CD4-positive, alpha-beta T cell treated with Interferon alpha-2 for 1 hour (primary cell): ENCODE measurements at regions not wholly inside any gene's neighbourhood (a gene's known extent, or its start where the extent isn't known, plus 50 kb on each side); places are given as distances from the start of the nearest gene placed in this dataset.

ENCODE experiments used
- DNase-seq, 2 donors: peaks; one replicate each; pipeline ENCODE4 v3.0.0-alpha.2; 2020 to 2022

DNA sequence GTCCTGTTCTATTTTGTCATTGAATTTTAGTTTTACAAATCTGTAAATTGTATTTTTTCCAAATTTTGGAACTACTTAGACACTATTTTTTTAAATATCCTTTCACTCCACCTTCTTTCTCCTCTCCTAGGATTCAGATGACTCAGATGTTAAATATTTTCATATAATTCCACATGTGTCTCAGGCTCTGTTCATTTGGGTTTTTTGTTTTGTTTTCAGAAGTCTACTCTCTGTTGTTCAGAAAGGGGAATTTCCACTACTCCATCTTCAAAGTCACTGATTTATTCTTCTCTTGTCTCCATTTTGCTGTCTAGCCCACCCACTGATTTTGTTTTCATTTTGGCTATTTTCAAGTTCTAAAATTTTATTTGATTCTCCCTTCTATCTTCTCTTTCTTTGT lies 264.0 kb upstream of the SLIT2 start:
- DNase-seq: no peak

DNA sequence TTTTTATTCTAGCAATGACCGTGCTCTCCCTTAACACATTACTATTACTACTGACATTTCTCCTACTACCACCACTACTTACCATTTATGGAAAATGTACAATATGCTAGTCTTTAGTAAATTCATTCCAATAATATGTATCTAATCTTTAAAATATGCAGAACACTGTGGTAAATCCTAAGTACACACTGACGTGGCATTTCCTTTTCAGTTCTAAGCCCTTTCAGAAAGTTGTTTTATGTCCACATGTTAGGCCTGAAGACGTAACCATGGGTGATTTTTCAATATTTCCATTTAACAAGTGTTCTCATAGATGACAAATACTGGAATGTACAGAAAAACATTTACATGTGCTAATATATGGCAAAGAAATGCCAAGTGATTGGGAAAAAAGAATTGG lies 268.6 kb upstream of the SLIT2 start:
- DNase-seq: no peak

DNA sequence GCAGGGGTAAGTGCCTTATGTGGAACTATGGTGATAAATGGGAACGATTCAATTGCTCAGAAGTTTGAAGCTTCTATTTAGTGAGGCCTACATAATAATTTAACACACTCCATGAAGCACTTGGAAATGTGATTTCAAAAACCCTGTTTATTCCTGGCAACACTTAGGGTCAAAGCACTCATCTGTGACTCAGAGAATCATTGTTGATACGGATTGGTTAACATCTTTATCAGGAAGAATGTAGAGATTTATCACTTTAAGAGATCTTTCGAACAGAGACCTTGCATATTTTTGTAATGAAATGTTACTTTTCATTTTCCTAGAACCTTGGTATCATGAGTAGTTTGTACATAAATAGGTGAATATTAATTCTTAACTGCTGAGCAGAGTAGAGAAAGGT lies 269.1 kb upstream of the SLIT2 start:
- DNase-seq: no peak

DNA sequence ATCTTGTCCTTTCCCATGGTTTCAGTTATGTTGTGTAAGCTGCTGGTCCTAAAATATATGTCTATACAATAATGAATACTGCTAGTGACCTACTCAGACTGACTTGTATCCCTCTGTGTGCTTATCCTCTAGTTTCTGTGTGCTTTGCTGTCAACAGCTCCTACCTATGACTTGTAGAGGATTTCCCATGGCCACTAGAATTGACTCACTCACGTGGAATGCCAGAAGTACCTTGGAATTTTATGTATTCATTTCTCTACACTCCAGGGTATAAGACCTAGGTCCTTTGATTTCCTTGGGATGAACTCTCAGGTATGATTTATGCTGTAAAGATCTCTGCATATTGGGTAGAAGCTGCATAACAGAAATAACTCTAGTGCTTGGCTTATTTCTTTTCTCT lies 279.9 kb upstream of the SLIT2 start:
- DNase-seq: no peak

DNA sequence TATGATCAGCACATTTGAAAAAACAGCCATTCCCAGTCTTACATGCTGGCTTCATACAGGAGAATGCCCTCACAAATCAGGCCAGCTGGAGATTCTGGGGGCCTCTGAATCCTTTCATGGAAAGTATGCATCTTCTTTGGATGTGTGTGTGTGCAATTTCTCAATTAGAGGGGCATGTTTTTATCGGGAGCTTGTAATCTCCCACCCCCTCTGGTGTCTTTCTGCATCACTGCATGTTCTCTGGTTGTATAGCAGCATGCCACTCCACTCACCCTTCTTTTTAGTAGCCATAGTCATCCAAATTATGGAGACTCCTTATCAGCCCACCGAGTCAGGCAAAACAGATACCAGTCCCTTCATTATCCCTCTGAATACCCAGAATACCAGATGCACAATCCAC lies 282.2 kb upstream of the SLIT2 start:
- no peak for DNase-seq

DNA sequence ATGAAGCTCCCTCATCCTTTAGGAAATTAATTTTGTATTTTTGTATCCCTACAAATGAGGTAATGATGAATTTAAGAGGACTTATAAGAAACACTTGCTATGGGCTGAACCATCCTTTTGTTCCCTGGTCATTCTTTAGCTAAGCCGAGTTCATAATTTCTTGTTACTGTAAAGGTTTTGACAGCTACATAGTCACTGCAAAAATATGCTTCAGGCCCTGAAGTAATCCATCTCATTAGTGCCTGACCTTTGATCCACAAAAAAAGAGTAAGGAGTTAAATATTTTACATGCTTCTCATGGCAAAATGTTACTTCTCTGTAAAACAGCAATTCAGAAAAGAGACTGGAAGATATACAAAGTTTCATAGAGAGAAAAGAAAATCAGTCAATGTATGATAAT lies 290.6 kb upstream of the SLIT2 start:
- no peak for DNase-seq

DNA sequence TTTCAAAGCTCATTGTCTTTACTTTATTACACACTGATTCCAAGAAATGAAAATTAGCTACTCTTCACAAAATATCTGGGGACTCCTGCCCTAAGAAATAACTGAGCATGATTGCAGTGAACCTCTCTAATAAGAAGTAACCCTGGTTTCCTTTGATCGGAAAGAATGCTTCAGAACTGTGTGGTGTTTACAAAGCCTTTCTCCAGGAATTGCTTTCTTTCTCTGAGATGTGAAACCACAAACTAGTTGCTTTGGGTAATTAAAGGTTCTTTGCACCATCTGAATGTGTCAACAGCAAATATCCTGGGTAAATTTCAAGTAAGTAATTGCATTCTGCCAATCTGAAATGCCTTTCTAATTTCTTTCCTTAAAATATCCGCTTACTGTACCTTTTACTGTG lies 292.9 kb upstream of the SLIT2 start:
- DNase-seq: no peak

DNA sequence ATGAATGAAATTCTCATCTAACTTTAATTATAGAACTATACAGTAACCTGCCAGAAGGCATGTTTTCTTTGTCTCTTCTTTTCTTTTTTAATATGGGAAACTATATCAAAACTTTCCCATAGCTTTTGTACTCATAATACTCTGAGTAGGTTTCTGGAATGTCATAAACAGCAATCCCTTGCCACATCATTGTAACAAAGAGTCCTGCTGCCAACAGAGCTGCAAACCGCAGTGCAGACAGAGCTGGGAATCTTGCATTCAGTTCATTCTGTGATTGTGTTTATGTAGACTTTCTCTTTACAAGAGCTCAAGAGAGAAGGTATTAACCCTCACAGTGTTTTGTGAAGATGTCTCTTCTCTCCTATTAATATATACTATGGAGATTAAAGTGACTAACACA lies 304.4 kb upstream of the SLIT2 start:
- DNase-seq: no peak

DNA sequence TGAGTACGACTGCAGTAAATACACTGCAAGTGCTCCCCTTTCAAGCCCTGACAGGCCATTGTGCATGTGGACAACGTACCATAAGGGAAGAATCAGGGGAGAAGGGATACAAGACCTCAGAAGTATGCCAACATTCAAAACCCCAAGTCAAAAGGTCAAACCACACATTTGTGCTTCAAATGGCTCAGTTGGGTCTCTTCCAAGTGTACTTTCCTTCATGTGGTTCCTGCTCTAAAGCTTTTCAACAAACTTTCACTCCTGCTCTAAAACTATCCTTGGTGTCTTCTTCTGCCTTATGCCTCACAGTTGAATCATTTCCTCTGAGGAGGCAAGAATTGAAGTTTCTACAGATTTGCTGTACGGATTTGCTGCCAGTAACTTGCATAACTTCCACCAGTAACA lies 305.7 kb upstream of the SLIT2 start:
- no peak for DNase-seq

DNA sequence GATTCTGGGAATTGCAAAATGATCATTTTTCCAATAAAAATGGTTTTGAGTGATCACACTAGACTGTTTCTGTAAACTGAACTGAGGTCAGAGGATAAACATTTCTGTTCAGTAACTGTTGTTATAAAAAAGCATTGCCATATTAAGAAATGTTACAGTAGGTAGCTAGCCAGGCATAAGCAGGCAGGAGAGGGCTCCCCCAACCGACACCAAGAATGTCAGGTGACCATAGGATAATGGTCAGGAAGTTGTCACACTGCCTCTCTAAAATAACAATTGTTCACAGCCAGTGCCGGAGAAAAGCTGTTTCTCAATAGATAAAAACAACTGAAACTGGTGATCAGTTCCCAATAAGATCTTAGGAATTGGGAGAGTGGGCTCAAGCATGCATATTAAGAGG lies 306.2 kb upstream of the SLIT2 start:
- DNase-seq: no peak

DNA sequence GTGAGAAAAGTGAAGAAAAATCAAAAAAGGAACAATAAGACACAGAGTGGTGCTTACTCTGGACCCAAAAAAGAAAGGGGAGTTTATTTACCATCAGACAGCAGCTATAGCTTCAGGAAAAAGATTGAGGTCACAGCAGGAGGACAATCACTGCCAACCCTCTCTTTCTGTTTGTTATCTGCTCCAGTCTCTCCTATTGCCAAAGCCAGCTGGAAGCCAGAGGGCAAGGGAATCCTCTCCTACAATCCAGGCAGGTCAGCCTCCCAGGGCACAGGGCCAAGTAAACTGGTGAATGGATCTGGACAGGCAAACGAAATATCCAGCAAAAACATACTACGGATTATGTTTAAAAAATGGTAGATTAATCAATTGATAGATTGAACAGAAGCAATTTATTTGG lies 306.9 kb upstream of the SLIT2 start:
- no peak for DNase-seq

DNA sequence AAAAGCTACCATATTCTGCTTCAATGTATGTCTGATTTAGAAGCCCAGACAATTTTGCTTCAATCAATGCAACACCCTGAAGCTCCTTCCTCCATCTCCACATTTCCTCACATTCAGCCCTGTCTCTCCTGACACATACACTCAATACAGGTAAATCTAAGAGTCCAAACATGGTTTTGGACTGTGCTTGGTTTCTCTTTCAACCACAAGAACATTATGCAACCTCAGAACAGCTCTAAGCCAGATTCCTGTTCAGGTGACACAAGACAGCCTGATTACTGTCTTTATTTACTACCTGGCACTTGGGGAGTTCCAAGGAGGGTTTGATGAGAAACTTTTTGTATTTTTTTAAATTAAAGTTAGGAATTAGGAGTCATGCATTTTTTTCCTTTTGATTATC lies 307.5 kb upstream of the SLIT2 start:
- no peak for DNase-seq

DNA sequence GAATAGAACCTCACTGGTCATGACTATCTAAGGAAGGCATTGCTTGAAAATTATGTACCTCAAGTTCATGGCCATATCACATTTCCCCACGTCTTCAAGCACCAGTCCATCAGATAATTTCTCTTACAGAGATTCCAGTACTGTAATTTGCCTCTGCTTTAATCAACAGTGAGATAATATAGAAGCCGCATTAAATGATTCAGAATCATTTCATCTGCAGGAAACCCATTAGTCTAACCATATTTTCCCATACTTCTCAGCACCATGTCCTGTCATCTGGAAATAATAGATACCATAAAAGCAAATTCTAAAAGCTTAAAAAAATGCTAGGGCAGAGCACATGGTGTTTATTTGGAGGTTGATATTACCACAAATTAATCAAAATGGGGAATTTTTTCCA lies 310.3 kb upstream of the SLIT2 start:
- no peak for DNase-seq

DNA sequence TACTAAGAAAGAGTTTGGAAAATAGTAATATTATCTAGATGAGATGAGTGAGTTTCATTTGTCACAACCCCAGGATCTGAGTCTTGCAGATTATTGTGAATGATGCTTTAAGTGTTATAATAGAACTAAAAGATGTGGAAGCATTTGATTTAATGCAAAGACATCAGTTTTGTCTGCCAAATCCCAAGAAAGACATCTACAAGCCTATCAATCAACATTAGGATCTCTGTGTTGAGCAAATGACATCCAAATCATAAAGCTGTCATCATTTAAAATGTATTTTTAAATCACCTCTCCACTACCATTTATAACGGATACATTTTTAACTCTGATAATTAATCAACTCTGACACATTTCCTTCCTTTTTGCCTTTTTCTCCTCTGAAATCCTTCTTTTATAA lies 310.8 kb upstream of the SLIT2 start:
- DNase-seq: no peak

DNA sequence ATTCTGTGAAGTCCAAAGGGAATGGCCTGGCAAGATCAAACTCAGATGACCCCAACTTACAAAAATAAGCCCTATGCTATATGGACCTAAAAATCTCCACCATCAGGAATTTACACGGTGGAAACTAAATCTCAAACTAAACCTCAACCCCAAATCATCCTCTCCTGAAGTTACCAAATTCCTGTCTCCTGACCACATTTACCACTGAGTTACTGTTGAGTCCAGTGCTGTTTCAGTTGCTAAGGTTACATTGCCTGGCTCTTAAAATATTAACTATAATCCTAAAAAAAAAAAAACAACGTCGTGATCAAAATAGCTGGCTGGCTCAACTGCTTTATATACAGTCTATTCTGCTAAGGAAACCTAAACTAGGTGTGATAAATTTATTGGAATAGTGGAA lies 315.2 kb upstream of the SLIT2 start:
- no peak for DNase-seq

DNA sequence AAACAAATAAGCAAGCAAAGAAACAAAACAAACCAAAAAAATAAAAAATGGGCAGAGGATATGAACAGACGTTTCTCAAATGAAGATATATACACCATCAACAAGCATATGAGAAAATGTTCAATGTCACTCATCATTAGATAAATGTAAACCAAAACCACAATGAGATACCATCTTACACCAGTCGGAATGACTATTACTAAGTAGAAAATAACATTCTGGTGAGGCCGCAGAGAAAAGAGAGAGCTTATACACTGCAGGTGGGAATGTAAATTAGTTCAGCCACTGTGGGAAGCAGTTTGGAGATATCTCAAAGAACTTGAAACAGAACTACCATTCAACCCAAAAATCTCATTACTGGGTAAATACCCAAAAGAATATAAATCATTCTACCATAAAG lies 321.0 kb upstream of the SLIT2 start:
- DNase-seq: no peak

DNA sequence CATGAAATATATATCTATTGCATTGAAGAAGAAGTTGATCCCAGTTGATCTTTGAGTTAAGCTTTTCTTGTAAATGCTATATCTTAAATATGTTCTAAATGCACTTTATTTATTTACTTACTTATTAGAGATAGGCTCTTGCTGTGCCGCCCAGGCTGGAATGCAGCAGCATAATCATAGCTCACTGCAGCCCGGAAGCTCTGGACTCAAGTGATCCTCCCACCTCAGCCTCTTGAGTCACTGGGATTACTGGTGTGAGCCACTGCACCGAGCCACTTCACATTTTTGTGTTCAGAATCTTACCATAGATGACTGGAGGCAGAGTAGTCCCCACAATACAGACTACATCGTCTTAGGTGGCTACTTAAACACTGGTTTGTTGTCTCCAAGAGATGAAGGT lies 324.3 kb upstream of the SLIT2 start:
- DNase-seq: no peak

DNA sequence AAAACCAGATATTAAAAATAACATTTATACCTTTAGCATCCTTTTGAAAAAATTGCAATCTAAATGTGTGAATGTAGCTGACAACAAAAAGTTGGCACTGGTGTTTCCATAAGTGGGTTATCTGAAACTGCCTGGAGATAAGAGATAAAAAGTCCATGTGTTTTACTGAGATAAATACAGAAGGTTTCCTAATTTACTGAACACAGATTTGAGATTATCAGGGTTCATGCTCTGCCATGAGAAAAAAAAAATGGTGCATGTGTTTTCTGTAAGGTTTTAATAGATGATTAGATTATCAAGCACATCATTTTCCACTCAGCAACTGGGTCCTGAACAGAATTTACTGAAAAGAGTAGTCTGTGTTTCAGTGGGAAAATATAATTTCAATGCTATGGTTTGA lies 326.2 kb upstream of the SLIT2 start:
- no peak for DNase-seq

DNA sequence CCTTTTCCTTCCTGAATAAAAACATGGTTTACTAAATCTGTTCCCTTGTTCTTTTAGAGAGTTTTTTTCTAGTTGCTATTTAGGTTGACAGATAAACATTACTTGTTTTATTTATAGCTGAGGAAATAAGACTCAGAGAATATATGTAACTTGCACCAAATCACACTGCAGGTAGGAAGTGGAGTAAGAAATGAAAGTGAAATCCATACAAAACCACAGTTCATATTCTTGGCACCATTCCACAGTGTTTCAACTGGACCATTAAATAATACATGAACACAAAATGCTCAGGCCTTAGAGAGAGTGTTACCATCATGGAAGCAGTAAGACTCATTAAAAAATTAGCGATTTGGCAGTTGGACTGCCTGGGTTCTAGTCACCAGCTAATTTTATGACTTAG lies 326.9 kb upstream of the SLIT2 start:
- no peak for DNase-seq

DNA sequence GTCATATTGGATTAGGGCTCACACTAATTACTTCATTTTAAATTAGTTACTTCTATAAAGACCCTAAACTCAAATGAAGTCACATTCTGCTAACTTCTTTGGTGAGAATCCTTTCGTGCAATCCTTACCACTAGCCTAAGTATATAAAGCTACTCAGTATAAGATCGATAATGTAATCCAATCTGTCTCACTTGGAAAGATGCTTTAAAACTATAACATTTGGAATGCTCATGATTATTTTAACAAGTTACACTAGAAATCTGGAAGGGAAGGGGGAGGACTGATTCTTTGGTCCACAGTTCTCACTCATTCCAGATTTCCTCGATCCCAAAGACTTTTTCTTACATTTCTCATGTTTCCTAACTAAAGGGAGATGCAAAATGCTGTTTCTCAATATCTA lies 336.4 kb upstream of the SLIT2 start:
- DNase-seq: no peak

DNA sequence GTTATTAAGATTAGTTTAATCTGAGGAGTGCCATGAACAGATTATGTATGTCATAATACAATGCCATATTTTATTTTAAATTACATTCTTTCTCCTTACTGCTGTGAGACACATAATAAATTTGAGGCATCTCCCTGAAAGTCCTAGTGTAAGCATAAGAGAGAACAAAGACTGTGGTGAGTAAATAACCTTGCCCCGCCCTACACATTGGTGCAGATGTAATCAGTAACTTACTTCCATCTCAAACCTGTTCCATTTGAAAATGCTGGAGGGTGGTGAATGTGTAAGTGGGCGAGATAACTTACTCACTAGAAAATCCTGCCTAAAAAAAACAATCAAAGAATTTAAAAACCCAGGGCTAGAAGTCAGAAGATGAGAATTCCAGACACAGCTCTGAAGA lies 338.1 kb upstream of the SLIT2 start:
- DNase-seq: no peak

DNA sequence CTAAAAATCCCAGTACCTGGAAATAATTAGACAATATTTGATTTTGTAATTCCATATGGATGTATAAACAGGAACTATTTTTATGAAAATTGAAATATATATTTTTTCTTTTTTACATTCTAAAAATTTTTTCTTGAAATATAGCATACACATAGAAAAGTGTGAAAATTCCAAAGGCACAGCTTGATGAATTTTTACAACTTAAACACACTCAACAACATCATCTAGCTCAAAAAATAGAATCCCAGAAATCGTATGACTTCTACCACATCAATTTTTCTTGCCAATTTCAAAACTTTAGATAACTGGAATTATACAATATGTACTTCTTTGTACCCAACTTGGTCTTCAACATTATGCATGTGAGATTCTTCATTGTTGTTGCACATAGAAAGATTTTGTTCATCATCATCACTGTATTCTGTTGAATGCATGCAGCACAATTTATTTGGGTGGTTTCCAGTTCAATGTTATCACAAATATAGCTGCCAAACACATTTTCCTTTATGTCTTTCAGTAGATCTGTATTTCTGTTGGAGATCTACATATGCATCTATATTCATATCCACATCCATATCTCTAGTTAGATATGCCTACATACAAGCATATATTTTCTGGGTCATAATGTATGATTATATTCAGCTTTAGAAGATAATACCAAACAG lies 340.7 kb upstream of the SLIT2 start:
- no peak for DNase-seq

DNA sequence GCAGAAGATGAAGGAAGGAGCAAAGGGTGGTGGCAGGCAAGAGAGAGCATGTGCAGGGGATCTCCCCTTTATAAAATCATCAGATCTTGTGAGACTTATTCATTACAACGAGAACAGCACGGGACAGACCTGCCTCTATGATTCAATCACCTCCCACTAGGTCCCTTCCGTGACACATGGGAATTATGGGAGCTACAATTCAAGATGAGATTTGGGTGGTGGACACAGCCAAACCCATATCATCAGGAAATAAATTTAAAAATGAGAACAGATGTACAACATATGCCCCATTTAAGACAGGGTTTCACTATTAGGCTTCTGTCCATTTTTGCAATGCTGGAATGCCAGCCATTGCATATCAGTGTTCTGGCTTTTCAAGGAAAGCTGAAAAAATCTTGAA lies 346.7 kb upstream of the SLIT2 start:
- no peak for DNase-seq

DNA sequence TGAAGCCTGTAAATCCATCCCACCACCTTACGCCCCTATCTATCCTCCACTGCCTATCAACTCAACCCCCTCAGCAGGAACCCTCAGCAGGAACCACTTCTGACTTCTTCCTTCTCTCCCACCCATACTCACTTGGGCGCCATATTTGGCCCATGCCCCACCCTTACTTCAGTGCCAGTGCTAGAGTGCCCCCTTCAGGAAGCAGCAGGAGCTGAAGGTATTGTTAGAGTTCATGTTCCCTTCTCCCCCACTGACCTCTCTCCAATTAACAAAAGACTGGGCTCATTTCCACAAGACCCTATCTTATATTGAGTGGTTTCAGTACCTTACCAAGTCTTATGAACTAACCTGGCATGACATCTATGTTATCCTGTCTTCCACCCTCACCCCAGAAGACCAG lies 363.1 kb upstream of the SLIT2 start:
- no peak for DNase-seq

DNA sequence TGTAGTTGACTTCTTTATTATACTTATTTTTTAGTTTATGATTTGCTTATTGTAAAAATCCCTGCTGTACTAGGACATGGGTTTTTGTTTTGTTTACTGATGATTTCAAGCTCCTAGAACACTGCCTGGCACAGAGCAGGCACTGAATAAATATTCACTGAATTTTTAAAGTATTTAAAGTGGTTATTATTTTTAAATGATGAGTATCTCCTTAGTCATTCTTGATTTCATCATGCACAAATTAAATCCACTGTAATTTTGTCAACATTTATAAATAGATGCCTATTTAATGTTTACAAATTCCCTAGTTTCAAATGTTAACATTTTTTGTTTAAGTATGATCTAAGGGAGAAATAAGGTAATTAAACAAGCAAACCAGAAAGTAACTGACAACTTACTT lies 367.9 kb upstream of the SLIT2 start:
- DNase-seq: no peak

DNA sequence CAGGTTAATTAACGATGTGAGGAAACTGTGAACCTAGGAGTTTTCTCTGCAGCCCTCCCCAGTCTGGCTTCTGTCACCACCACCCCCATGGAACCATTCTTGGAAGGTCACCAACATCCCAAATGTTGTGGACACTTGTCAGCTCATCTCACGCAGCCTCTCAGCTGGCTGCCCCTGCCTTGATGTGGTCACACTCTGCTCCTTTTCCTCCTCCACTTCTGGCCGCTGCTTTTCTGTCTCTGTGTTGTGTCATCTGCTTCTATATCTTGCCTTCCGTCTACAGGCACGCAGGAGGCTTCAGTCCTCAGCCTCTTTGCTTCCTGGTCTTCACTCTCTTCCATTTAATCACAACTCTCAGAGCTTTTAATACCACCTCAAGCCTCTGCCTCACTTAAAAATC lies 371.5 kb upstream of the SLIT2 start:
- DNase-seq: no peak
